GM23338 (cell line): ENCODE measurements at regions not wholly inside any gene's neighbourhood (a gene's known extent, or its start where the extent isn't known, plus 50 kb on each side); places are given as distances from the start of the nearest gene placed in this dataset.

ENCODE experiments used
- EZH2 ChIP-seq: fragments of 200-600 bp; sonication (generic); IDR thresholded peaks from one replicate; pipeline ENCODE4 v1.8.0; 2017; ENCODE audit warnings: antibody characterized with exemption, mild to moderate bottlenecking, low read depth; ENCODE audit not compliant: unreplicated experiment
- NANOG ChIP-seq: IDR thresholded peaks from 2 replicates; pipeline ENCODE4 v1.6.1; 2016; ENCODE audit warnings: antibody characterized with exemption, borderline replicate concordance
- POLR2AphosphoS5 ChIP-seq: IDR thresholded peaks from 2 replicates; pipeline ENCODE4 v1.6.1; 2016; ENCODE audit warnings: antibody characterized with exemption, low read depth
- TF ChIP-seq, protein P1 (sequence below): IDR thresholded peaks from one replicate; pipeline ENCODE4 v1.6.1; 2018; ENCODE audit warnings: antibody characterized with exemption; ENCODE audit not compliant: unreplicated experiment
- TF ChIP-seq, protein P2 (sequence below), 2 experiments: fragments of 200-600 bp in 1 of 2; sonication (generic) in 1 of 2; conservative IDR thresholded peaks; 2 replicates each; pipeline versions ENCODE4 v1.5.1 to v1.6.1; 2016 to 2017; ENCODE audit warnings: antibody characterized with exemption in 2 of 2, low read depth in 2 of 2, mild to moderate bottlenecking in 2 of 2, moderate library complexity in 1 of 2
- TF ChIP-seq, protein P3 (sequence below): IDR thresholded peaks from 2 replicates; pipeline ENCODE4 v1.6.1; 2016; ENCODE audit warnings: antibody characterized with exemption

DNA sequence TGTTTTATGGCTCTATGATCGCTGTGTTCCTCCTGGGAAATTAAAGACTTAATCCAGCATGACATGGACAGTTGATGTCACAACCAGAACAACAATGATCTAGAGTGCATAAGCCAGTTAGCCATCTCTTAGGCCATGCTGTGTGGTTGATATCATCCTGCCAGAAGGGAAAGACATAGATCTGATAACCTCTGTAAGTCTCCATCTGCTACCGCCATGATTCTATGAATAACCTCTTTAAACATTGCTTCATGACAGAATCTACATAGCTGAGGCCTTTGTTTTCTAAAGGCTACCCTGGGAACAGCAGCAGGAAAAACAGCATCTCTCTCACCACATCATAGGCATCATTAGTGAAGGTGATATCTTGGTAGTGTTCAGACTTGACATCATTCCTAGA is 117.6 kb upstream of the PHACTR1 start:
- TF ChIP-seq POLR2AphosphoS5 = no peak
- TF ChIP-seq, protein P1, sequence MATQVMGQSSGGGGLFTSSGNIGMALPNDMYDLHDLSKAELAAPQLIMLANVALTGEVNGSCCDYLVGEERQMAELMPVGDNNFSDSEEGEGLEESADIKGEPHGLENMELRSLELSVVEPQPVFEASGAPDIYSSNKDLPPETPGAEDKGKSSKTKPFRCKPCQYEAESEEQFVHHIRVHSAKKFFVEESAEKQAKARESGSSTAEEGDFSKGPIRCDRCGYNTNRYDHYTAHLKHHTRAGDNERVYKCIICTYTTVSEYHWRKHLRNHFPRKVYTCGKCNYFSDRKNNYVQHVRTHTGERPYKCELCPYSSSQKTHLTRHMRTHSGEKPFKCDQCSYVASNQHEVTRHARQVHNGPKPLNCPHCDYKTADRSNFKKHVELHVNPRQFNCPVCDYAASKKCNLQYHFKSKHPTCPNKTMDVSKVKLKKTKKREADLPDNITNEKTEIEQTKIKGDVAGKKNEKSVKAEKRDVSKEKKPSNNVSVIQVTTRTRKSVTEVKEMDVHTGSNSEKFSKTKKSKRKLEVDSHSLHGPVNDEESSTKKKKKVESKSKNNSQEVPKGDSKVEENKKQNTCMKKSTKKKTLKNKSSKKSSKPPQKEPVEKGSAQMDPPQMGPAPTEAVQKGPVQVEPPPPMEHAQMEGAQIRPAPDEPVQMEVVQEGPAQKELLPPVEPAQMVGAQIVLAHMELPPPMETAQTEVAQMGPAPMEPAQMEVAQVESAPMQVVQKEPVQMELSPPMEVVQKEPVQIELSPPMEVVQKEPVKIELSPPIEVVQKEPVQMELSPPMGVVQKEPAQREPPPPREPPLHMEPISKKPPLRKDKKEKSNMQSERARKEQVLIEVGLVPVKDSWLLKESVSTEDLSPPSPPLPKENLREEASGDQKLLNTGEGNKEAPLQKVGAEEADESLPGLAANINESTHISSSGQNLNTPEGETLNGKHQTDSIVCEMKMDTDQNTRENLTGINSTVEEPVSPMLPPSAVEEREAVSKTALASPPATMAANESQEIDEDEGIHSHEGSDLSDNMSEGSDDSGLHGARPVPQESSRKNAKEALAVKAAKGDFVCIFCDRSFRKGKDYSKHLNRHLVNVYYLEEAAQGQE = no peak
- TF ChIP-seq, protein P2, sequence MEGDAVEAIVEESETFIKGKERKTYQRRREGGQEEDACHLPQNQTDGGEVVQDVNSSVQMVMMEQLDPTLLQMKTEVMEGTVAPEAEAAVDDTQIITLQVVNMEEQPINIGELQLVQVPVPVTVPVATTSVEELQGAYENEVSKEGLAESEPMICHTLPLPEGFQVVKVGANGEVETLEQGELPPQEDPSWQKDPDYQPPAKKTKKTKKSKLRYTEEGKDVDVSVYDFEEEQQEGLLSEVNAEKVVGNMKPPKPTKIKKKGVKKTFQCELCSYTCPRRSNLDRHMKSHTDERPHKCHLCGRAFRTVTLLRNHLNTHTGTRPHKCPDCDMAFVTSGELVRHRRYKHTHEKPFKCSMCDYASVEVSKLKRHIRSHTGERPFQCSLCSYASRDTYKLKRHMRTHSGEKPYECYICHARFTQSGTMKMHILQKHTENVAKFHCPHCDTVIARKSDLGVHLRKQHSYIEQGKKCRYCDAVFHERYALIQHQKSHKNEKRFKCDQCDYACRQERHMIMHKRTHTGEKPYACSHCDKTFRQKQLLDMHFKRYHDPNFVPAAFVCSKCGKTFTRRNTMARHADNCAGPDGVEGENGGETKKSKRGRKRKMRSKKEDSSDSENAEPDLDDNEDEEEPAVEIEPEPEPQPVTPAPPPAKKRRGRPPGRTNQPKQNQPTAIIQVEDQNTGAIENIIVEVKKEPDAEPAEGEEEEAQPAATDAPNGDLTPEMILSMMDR (conservative IDR thresholded peaks at IDR 0.05; ENCODE audit: low read depth in 2 of 2) = no peak
- TF ChIP-seq EZH2 = no peak
- TF ChIP-seq NANOG = no peak
- TF ChIP-seq, protein P3, sequence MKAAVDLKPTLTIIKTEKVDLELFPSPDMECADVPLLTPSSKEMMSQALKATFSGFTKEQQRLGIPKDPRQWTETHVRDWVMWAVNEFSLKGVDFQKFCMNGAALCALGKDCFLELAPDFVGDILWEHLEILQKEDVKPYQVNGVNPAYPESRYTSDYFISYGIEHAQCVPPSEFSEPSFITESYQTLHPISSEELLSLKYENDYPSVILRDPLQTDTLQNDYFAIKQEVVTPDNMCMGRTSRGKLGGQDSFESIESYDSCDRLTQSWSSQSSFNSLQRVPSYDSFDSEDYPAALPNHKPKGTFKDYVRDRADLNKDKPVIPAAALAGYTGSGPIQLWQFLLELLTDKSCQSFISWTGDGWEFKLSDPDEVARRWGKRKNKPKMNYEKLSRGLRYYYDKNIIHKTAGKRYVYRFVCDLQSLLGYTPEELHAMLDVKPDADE = no peak
